Stomach (tissue), 4 donors: ENCODE measurements at regions not wholly inside any gene's neighbourhood (a gene's known extent, or its start where the extent isn't known, plus 50 kb on each side); places are given as distances from the start of the nearest gene placed in this dataset.

Source experiments
- EP300 ChIP-seq: sonication (generic); formaldehyde crosslinking; IDR thresholded peaks from one replicate; pipeline ENCODE4 v1.6.1; 2017; ENCODE audit warnings: antibody characterized with exemption
- POLR2A ChIP-seq, 4 donors: fragments of 450-650 bp; IDR thresholded peaks; one replicate each; pipeline ENCODE4 v1.6.1; 2016; ENCODE audit warnings: antibody characterized with exemption in 4 of 4, control low read depth in 2 of 4, mild to moderate bottlenecking in 1 of 4, moderate library complexity in 1 of 4
- TF ChIP-seq, protein P1 (sequence below), 7 experiments: fragments of 450-650 bp in 4 of 7; fragments of 200-600 bp in 3 of 7; sonication (generic) in 3 of 7; IDR thresholded peaks; one replicate each; pipeline ENCODE4 v1.5.1; 2016 to 2019; ENCODE audit warnings: antibody characterized with exemption in 7 of 7, control low read depth in 2 of 7, mild to moderate bottlenecking in 1 of 7

DNA sequence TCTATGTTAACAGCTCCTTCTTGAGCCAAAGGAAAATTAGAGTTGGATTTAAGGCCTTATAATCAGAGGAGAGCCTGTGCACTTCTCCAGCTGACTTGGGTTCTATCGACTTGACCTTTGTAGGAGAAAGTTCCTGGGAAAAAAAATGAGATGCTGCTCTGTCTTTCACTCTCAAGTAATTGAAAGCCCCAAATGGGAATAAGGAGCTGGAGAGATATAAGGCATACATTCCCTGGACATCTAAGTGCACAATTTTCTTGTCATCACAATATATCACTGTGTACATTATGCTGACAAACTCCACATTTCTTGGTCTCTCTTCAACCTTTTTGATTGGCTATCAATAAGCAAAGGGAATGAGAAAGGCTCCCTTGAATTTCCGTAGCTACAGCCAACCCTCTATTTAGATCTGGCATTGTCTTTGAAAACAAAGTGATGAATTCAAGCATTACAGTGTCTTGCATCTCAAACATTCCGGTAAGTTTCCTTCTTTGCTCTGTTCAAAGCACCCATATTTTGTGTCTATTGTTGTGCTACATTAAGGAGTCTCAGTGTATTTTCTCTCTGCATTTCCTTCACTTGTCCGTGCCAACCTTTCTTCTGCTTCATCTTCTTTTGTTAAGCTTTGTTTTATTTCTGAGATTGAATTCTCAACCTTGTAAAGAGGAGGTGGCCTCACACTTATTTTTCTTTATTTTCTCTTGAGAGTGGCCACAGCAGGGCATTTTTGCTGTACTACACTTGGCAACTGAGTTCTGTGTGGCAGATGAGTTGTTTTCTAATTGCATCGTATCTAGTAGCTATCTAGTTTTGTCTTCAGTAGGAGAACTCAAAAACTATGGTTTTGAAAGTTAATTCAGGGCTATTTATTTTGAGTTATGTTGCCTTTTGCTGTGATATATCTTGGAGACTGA is 450.3 kb upstream of the MAN1A1 start:
- TF ChIP-seq, protein P1, sequence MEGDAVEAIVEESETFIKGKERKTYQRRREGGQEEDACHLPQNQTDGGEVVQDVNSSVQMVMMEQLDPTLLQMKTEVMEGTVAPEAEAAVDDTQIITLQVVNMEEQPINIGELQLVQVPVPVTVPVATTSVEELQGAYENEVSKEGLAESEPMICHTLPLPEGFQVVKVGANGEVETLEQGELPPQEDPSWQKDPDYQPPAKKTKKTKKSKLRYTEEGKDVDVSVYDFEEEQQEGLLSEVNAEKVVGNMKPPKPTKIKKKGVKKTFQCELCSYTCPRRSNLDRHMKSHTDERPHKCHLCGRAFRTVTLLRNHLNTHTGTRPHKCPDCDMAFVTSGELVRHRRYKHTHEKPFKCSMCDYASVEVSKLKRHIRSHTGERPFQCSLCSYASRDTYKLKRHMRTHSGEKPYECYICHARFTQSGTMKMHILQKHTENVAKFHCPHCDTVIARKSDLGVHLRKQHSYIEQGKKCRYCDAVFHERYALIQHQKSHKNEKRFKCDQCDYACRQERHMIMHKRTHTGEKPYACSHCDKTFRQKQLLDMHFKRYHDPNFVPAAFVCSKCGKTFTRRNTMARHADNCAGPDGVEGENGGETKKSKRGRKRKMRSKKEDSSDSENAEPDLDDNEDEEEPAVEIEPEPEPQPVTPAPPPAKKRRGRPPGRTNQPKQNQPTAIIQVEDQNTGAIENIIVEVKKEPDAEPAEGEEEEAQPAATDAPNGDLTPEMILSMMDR (IDR thresholded peaks at IDR 0.05) = no peak
- TF ChIP-seq EP300 (no peak), POLR2A (IDR thresholded peaks at IDR 0.05) (no peak)
